NB4 (cell line): ENCODE measurements at regions not wholly inside any gene's neighbourhood (a gene's known extent, or its start where the extent isn't known, plus 50 kb on each side); places are given as distances from the start of the nearest gene placed in this dataset.
"Not testable (repeated sequence)": the region's sequence is repeated elsewhere in the genome, so short reads cannot be mapped to it uniquely, and the experiment has no call there.

ENCODE experiments used
- DNase-seq: peaks from one replicate; pipeline ENCODE4 v3.0.0; 2010; ENCODE audit warnings: low read depth
- H3K4me3 ChIP-seq: one replicate; pipeline ENCODE4 v1.5.1; 2011; ENCODE audit warnings: mild to moderate bottlenecking, low read depth, low read length, moderate library complexity
- CTCF ChIP-seq: IDR thresholded peaks from one replicate; pipeline ENCODE4 v1.5.1; 2012; ENCODE audit warnings: low read depth, low read length
- MAX ChIP-seq: IDR thresholded peaks from 2 replicates; pipeline ENCODE4 v1.6.1; 2011; ENCODE audit warnings: low read depth, low read length
- MYC ChIP-seq: IDR thresholded peaks from 2 replicates; pipeline ENCODE4 v1.6.1; 2011; ENCODE audit warnings: low read depth, low read length
- POLR2A ChIP-seq: IDR thresholded peaks from 2 replicates; pipeline ENCODE4 v1.6.1; 2011; ENCODE audit warnings: mild to moderate bottlenecking; ENCODE audit not compliant: insufficient read length; ENCODE audit errors: extremely low read depth

GRCh38 chr1:234780112-234780511, 170.1 kb upstream of the IRF2BP2 start:
- DNase-seq: peak; percentile 11
- H3K4me3 ChIP-seq: no peak overlapping the region
- no peak for TF ChIP-seq CTCF
- no peak for TF ChIP-seq MAX

- H3K4me3 ChIP-seq, DNase-seq: not testable (repeated sequence)
These were observed 169.6 kb upstream of the IRF2BP2 start for GRCh38 chr1:234779600-234779999.

GRCh38 chr1:234779160-234779538, 169.2 kb upstream of the IRF2BP2 start:
- H3K4me3 ChIP-seq: no peak overlapping the region
- TF ChIP-seq MAX (no peak), CTCF (no peak)
- no peak for DNase-seq

GRCh38 chr1:234778221-234779159, 168.5 kb upstream of the IRF2BP2 start:
- peak; percentile 97 for DNase-seq
- H3K4me3 ChIP-seq: peak overlapping the region; percentile 44
- TF ChIP-seq CTCF (no peak), MAX (peak; percentile 62; the same call in 1 of the 2 replicates), POLR2A (no peak), MYC (peak; percentile 78)

- TF ChIP-seq POLR2A: no peak
- TF ChIP-seq MAX: no peak
- no peak for TF ChIP-seq MYC
- TF ChIP-seq CTCF: no peak
- H3K4me3 ChIP-seq: peak overlapping the region; percentile 0
- no peak for DNase-seq
These were observed 167.9 kb upstream of the IRF2BP2 start for GRCh38 chr1:234777856-234778220.

GRCh38 chr1:234776876-234777855, 167.2 kb upstream of the IRF2BP2 start:
- peak; percentile 51 for DNase-seq
- peak; percentile 42 for TF ChIP-seq MYC
- TF ChIP-seq POLR2A: no peak
- TF ChIP-seq MAX: peak; percentile 72
- no peak for TF ChIP-seq CTCF
- no peak overlapping the region for H3K4me3 ChIP-seq
